Ovary (tissue), 3 donors: ENCODE measurements at regions not wholly inside any gene's neighbourhood (a gene's known extent, or its start where the extent isn't known, plus 50 kb on each side); places are given as distances from the start of the nearest gene placed in this dataset.

Source experiments
- CTCF ChIP-seq, 3 donors: fragments of 450-650 bp in 2 of 3; fragments of 200-600 bp in 1 of 3; IDR thresholded peaks; one replicate each; pipeline versions ENCODE4 v1.5.1 to v1.8.0; 2016 to 2022; ENCODE audit warnings: antibody characterized with exemption in 3 of 3, mild to moderate bottlenecking in 1 of 3
- EP300 ChIP-seq: sonication (generic); formaldehyde crosslinking; IDR thresholded peaks from one replicate; pipeline ENCODE4 v1.6.1; 2017; ENCODE audit warnings: antibody characterized with exemption
- POLR2A ChIP-seq: fragments of 450-650 bp; IDR thresholded peaks from one replicate; pipeline ENCODE4 v1.6.1; 2017; ENCODE audit warnings: antibody characterized with exemption, mild to moderate bottlenecking, moderate library complexity
- donor health status: DM: no; HTN: no; CAD: no.

- TF ChIP-seq EP300 (no peak), CTCF (IDR thresholded peaks at IDR 0.05) (no peak), POLR2A (no peak)
These were observed 260.8 kb upstream of the RRP15 start for GRCh38 chr1:218024211-218024720.
